ENCODE measurements at regions not wholly inside any gene's neighbourhood (a gene's known extent, or its start where the extent isn't known, plus 50 kb on each side); places are given as distances from the start of the nearest gene placed in this dataset.

- H3K36me3 Mint-ChIP-seq (ENCODE audit: insufficient read depth) = no peaks in the 10 kb centered on the region
- no peaks in the 10 kb centered on the region for H3K27me3 Mint-ChIP-seq
- no peak overlapping the region for H3K27ac Mint-ChIP-seq
- no peak for TF ChIP-seq CTCF (IDR thresholded peaks at IDR 0.05; ENCODE audit: unreplicated experiment)
- no peak for DNase-seq (ENCODE audit: low spot score, unreplicated experiment)
- H3K4me3 Mint-ChIP-seq (ENCODE audit: low read depth) = no peak overlapping the region
- H3K4me1 Mint-ChIP-seq (ENCODE audit: low read depth) = peaks cover 2% of the 10 kb centered on the region
- peaks cover 8% of the 10 kb centered on the region for H3K9me3 Mint-ChIP-seq (ENCODE audit: low read depth)
Measured at GRCh38 chr2:146997488-146997887, 847.3 kb upstream of the ACVR2A start.

- H3K36me3 Mint-ChIP-seq (ENCODE audit: insufficient read depth) = no peaks in the 10 kb centered on the region
- H3K9me3 Mint-ChIP-seq (ENCODE audit: low read depth) = no peaks in the 10 kb centered on the region
- no peak for TF ChIP-seq CTCF (IDR thresholded peaks at IDR 0.05; ENCODE audit: unreplicated experiment)
- H3K27ac Mint-ChIP-seq = no peak overlapping the region
- no peaks in the 10 kb centered on the region for H3K4me1 Mint-ChIP-seq (ENCODE audit: low read depth)
- H3K4me3 Mint-ChIP-seq (ENCODE audit: low read depth) = no peak overlapping the region
- DNase-seq (ENCODE audit: low spot score, unreplicated experiment) = no peak
- H3K27me3 Mint-ChIP-seq = no peaks in the 10 kb centered on the region
Measured at GRCh38 chr2:146994246-146994645, 850.6 kb upstream of the ACVR2A start.

- DNase-seq (ENCODE audit: low spot score, unreplicated experiment) = no peak
- Mint-ChIP-seq H3K4me3 (ENCODE audit: low read depth) (no peak overlapping the region), H3K27me3 (no peaks in the 10 kb centered on the region), H3K4me1 (ENCODE audit: low read depth) (no peaks in the 10 kb centered on the region), H3K36me3 (ENCODE audit: insufficient read depth) (no peaks in the 10 kb centered on the region), H3K27ac (no peak overlapping the region), H3K9me3 (ENCODE audit: low read depth) (no peaks in the 10 kb centered on the region)
- no peak for TF ChIP-seq CTCF (IDR thresholded peaks at IDR 0.05; ENCODE audit: unreplicated experiment)
Measured at GRCh38 chr2:146992466-146992865, 852.4 kb upstream of the ACVR2A start.

GRCh38 chr2:146992057-146992456 lies 852.8 kb upstream of the ACVR2A start:
- Mint-ChIP-seq H3K27me3 (no peaks in the 10 kb centered on the region), H3K27ac (no peak overlapping the region), H3K36me3 (ENCODE audit: insufficient read depth) (no peaks in the 10 kb centered on the region), H3K4me1 (ENCODE audit: low read depth) (no peaks in the 10 kb centered on the region), H3K9me3 (ENCODE audit: low read depth) (no peaks in the 10 kb centered on the region), H3K4me3 (ENCODE audit: low read depth) (no peak overlapping the region)
- DNase-seq (ENCODE audit: low spot score, unreplicated experiment) = no peak
- TF ChIP-seq CTCF (IDR thresholded peaks at IDR 0.05; ENCODE audit: unreplicated experiment) = no peak

GRCh38 chr2:146990311-146991054 lies 854.3 kb upstream of the ACVR2A start:
- no peaks in the 10 kb centered on the region for H3K36me3 Mint-ChIP-seq (ENCODE audit: insufficient read depth)
- H3K27ac Mint-ChIP-seq = no peak overlapping the region
- H3K9me3 Mint-ChIP-seq (ENCODE audit: low read depth) = no peaks in the 10 kb centered on the region
- no peak for TF ChIP-seq CTCF (IDR thresholded peaks at IDR 0.05; ENCODE audit: unreplicated experiment)
- H3K4me3 Mint-ChIP-seq (ENCODE audit: low read depth) = no peak overlapping the region
- H3K27me3 Mint-ChIP-seq = no peaks in the 10 kb centered on the region
- DNase-seq (ENCODE audit: low spot score, unreplicated experiment) = no peak
- no peaks in the 10 kb centered on the region for H3K4me1 Mint-ChIP-seq (ENCODE audit: low read depth)

Data from progenitor cell of endocrine pancreas (in vitro differentiated cells).